NCI-H226 (cell line): ENCODE measurements at regions not wholly inside any gene's neighbourhood (a gene's known extent, or its start where the extent isn't known, plus 50 kb on each side); places are given as distances from the start of the nearest gene placed in this dataset.

Experiments used
- DNase-seq: peaks from one replicate; pipeline ENCODE4 v3.0.0-alpha.2; 2015

GRCh38 chr3:132898141-132898540 lies 140.1 kb upstream of the TMEM108 start:
- no peak for DNase-seq

- DNase-seq: no peak
Observed at GRCh38 chr3:132892956-132893355, 145.2 kb upstream of the TMEM108 start.

GRCh38 chr3:132881756-132882409 lies 156.3 kb upstream of the TMEM108 start:
- DNase-seq: no peak

- DNase-seq: peak; percentile 52
Observed at GRCh38 chr3:132880986-132881385, 157.2 kb upstream of the TMEM108 start.

GRCh38 chr3:132879656-132880055 lies 157.4 kb upstream of the NPHP3 start:
- DNase-seq: peak; percentile 35

GRCh38 chr3:132874701-132875100 lies 152.5 kb upstream of the NPHP3 start:
- DNase-seq: no peak

- no peak for DNase-seq
Observed at GRCh38 chr3:132872711-132873110, 150.5 kb upstream of the NPHP3 start.

- DNase-seq: no peak
Observed at GRCh38 chr3:132871956-132872355, 149.7 kb upstream of the NPHP3 start.

- no peak for DNase-seq
Observed at GRCh38 chr3:132870541-132870940, 148.3 kb upstream of the NPHP3 start.

GRCh38 chr3:132867956-132868355 lies 145.7 kb upstream of the NPHP3 start:
- peak; percentile 73 for DNase-seq

GRCh38 chr3:132867526-132867925 lies 145.3 kb upstream of the NPHP3 start:
- peak; percentile 8 for DNase-seq

- no peak for DNase-seq
Observed at GRCh38 chr3:132857317-132857716, 135.1 kb upstream of the NPHP3 start.

- DNase-seq: no peak
Observed at GRCh38 chr3:132854856-132855535, 132.8 kb upstream of the NPHP3 start.

GRCh38 chr3:132847849-132848625 lies 125.8 kb upstream of the NPHP3 start:
- no peak for DNase-seq

GRCh38 chr3:132843851-132844553 lies 121.8 kb upstream of the NPHP3 start:
- no peak for DNase-seq

- DNase-seq: no peak
Observed at GRCh38 chr3:132843349-132843748, 121.1 kb upstream of the NPHP3 start.

GRCh38 chr3:132841621-132842020 lies 119.4 kb upstream of the NPHP3 start:
- no peak for DNase-seq

GRCh38 chr3:132840201-132840700 lies 118.0 kb upstream of the NPHP3 start:
- DNase-seq: no peak

GRCh38 chr3:132838477-132838876 lies 116.3 kb upstream of the NPHP3 start:
- no peak for DNase-seq

GRCh38 chr3:132837615-132838014 lies 115.4 kb upstream of the NPHP3 start:
- no peak for DNase-seq

GRCh38 chr3:132834356-132834755 lies 112.1 kb upstream of the NPHP3 start:
- DNase-seq: no peak

GRCh38 chr3:132829101-132829500 lies 106.9 kb upstream of the NPHP3 start:
- no peak for DNase-seq

- no peak for DNase-seq
Observed at GRCh38 chr3:132822837-132823236, 100.6 kb upstream of the NPHP3 start.
